RPMI7951 (cell line): ENCODE measurements at regions not wholly inside any gene's neighbourhood (a gene's known extent, or its start where the extent isn't known, plus 50 kb on each side); places are given as distances from the start of the nearest gene placed in this dataset.

Experiments
- DNase-seq: peaks from one replicate; pipeline ENCODE4 v3.0.0-alpha.2; 2012; ENCODE audit warnings: low read depth

DNA sequence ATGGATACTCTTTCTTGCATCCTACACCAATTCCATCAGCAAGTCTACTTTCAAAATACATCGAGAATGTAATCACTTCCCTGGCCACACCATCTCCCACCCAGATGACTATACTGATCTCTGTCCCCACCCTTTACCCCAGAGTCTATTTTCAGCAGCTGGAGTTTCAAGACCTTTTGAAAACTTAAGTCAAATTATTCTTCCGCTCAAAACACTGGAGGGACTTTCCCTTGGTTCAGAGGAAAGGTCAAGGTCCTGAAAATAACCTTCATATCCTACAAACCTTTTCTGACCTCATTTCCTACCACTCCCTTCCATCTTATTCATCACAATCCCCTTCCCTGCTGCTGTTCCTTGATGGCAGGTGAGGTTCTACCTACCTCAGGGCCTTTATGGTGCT is 58.8 kb upstream of the LYPD6 start:
- DNase-seq = no peak

DNA sequence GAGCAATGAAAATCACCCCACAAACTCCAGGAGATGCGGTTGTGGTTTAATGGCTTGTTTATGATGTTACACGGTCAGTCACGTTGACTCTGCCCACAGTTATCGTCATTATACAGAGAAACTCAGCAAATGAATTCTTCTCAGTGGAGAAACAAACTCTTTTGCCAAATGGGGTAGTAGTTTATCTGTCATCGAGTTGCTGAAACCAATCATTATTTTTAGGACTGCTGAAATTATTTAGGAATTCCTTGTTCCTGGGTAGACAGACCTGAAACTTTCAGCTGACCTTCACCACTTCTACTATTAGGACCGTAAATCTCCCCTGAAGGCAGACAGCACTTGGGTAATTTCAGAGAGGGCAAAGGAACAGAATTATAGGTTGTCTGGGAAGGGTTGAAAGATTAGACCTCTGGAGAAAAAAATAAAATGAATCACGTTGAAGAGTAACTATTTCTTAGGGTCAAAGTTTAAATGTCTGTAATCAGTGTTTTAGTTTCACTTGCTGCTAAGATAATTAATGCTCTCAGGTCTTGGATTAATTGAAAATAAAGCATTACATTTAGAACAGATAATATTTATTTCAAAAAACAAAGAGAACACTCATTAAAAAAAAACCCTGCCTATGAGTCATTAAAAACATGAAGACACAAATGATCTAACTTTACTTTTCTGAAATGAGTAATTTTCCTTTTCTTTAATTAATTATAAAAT is 52.1 kb upstream of the LYPD6 start:
- peak; percentile 57 for DNase-seq

DNA sequence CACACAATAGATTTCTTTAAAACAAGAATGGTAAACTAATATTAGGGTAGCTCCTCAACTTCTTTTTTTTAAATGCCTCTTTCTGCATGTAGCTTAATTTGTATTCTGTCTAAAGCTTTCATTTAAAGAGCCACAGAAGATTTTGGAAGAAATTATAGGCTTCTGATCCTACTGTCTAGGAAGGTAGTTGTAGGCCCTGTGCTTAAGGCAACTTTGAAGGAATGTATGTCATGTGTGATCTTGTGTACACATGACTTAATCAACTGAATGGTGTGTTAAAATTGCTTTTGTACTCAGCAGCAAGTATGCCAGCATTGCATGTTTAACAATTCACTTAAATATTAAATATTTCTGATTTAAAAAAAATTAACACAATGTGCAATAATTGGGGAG is 51.5 kb upstream of the LYPD6 start:
- DNase-seq = no peak
